ENCODE measurements at regions not wholly inside any gene's neighbourhood (a gene's known extent, or its start where the extent isn't known, plus 50 kb on each side); places are given as distances from the start of the nearest gene placed in this dataset.

DNA sequence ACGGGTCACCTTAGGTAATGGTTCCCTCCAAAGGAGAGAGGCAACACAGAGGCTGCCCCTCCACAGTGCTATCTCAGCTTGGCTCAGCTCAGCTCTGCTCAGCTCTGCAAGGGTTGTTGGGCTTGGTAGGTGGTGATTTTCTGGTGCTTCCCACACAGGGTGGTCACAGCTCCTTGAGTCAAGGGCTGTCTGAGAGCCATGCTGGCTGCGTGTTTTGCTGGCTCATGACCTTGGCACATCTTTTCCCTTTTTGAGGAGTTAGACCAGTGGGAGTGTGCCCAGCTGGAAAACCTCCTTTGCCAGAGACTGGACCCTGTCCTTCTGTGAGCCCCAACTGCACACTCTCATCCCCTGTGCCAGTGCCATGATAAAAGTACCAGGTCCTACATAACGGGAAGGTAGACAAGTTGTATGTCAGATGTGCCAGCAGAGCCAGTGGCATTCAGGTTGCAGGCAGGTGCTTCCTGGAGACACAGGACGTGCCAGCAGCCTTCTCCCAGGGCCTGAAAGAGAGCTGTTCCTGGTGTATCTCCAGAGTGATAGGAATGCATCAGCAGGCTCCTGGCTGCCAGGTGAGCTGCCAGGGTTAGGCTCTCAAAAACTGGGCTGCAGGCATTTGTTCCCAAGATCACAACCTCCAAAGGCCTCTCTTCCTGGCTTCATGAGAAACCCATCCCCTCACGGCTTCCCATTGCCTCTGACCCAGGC is 118.6 kb upstream of the CXCL14 start:
- DNase-seq (ENCODE audit: low read depth, low spot score) (no peak), ATAC-seq (peak; percentile 45; the same call in 1 of the 2 replicates)
- ChIA-PET POLR2A (no interaction called here), CTCF (no interaction called here)
- BruUV-seq (replicated peaks): no TSS peak
- H3K4me3 ChIP-seq (ENCODE audit: low read depth in 2 of 2, low read length in 2 of 2): no peak overlapping the region
- H3K27ac ChIP-seq (ENCODE audit: low read length): no peak overlapping the region
- no peaks in the 10 kb centered on the region for H3K4me1 ChIP-seq (ENCODE audit: control insufficient read depth, insufficient read depth, low read length)
- in situ Hi-C loops (cut with HindIII; ENCODE audit: low pct_unique_long_range_greater_than_20kb, low sequenced_read_pairs): no loop called here
- TF ChIP-seq TCF7L2 (IDR thresholded peaks at IDR 0.05; ENCODE audit: low read depth, low read length) (no peak), POLR2AphosphoS5 (IDR thresholded peaks at IDR 0.05; ENCODE audit: low read depth, low read length) (no peak), SIN3A (IDR thresholded peaks at IDR 0.05; ENCODE audit: borderline replicate concordance, insufficient read depth, low read depth, low read length) (no peak)
- TF ChIP-seq, protein P1, sequence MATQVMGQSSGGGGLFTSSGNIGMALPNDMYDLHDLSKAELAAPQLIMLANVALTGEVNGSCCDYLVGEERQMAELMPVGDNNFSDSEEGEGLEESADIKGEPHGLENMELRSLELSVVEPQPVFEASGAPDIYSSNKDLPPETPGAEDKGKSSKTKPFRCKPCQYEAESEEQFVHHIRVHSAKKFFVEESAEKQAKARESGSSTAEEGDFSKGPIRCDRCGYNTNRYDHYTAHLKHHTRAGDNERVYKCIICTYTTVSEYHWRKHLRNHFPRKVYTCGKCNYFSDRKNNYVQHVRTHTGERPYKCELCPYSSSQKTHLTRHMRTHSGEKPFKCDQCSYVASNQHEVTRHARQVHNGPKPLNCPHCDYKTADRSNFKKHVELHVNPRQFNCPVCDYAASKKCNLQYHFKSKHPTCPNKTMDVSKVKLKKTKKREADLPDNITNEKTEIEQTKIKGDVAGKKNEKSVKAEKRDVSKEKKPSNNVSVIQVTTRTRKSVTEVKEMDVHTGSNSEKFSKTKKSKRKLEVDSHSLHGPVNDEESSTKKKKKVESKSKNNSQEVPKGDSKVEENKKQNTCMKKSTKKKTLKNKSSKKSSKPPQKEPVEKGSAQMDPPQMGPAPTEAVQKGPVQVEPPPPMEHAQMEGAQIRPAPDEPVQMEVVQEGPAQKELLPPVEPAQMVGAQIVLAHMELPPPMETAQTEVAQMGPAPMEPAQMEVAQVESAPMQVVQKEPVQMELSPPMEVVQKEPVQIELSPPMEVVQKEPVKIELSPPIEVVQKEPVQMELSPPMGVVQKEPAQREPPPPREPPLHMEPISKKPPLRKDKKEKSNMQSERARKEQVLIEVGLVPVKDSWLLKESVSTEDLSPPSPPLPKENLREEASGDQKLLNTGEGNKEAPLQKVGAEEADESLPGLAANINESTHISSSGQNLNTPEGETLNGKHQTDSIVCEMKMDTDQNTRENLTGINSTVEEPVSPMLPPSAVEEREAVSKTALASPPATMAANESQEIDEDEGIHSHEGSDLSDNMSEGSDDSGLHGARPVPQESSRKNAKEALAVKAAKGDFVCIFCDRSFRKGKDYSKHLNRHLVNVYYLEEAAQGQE (IDR thresholded peaks at IDR 0.05; ENCODE audit: insufficient read depth in 1 of 2, low read depth in 2 of 2, low read length in 1 of 2): no peak
- TF ChIP-seq, protein P2, sequence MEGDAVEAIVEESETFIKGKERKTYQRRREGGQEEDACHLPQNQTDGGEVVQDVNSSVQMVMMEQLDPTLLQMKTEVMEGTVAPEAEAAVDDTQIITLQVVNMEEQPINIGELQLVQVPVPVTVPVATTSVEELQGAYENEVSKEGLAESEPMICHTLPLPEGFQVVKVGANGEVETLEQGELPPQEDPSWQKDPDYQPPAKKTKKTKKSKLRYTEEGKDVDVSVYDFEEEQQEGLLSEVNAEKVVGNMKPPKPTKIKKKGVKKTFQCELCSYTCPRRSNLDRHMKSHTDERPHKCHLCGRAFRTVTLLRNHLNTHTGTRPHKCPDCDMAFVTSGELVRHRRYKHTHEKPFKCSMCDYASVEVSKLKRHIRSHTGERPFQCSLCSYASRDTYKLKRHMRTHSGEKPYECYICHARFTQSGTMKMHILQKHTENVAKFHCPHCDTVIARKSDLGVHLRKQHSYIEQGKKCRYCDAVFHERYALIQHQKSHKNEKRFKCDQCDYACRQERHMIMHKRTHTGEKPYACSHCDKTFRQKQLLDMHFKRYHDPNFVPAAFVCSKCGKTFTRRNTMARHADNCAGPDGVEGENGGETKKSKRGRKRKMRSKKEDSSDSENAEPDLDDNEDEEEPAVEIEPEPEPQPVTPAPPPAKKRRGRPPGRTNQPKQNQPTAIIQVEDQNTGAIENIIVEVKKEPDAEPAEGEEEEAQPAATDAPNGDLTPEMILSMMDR (IDR thresholded peaks at IDR 0.05): no peak
- no peaks in the 10 kb centered on the region for H3K9me3 ChIP-seq (ENCODE audit: control insufficient read depth, insufficient read depth, low read depth, low read length)
- intact Hi-C loops (cut with micrococcal nuclease; ENCODE audit: unreplicated experiment): no loop called here
- H3K27me3 ChIP-seq (ENCODE audit: control insufficient read depth, insufficient read depth, low read length): no peaks in the 10 kb centered on the region; the same call in 1 of the 2 replicates
- H3K36me3 ChIP-seq (ENCODE audit: control insufficient read depth, insufficient read depth, low read length): no peaks in the 10 kb centered on the region

DNA sequence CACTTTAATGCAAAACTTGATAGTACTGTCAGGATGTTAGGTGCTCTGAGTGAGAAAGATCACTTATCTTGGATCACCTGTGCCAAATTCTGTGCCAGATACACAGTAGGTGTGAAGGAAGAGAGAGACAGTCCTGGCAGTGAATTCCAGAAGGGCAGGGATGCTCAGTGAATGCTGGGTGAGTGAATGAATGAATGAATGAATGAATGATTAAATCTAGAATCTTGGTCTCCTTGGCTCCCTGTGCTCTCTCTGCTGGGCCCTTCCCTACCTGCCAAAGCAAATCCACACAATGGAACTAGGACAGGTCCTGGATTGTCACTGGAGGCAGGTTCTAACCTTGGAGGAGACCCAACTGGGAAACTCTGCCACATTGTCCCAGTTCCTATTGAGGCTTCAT is 117.5 kb upstream of the CXCL14 start:
- ChIA-PET POLR2A (no interaction called here), CTCF (no interaction called here)
- TF ChIP-seq TCF7L2 (IDR thresholded peaks at IDR 0.05; ENCODE audit: low read depth, low read length) (no peak), SIN3A (IDR thresholded peaks at IDR 0.05; ENCODE audit: borderline replicate concordance, insufficient read depth, low read depth, low read length) (no peak), POLR2AphosphoS5 (IDR thresholded peaks at IDR 0.05; ENCODE audit: low read depth, low read length) (no peak)
- TF ChIP-seq, protein P1 (IDR thresholded peaks at IDR 0.05; ENCODE audit: insufficient read depth in 1 of 2, low read depth in 2 of 2, low read length in 1 of 2): no peak
- TF ChIP-seq, protein P2 (IDR thresholded peaks at IDR 0.05): no peak
- H3K9me3 ChIP-seq (ENCODE audit: control insufficient read depth, insufficient read depth, low read depth, low read length): no peaks in the 10 kb centered on the region
- H3K36me3 ChIP-seq (ENCODE audit: control insufficient read depth, insufficient read depth, low read length): no peaks in the 10 kb centered on the region
- ATAC-seq: no peak
- no peak overlapping the region for H3K27ac ChIP-seq (ENCODE audit: low read length)
- H3K4me1 ChIP-seq (ENCODE audit: control insufficient read depth, insufficient read depth, low read length): no peaks in the 10 kb centered on the region
- H3K4me3 ChIP-seq (ENCODE audit: low read depth in 2 of 2, low read length in 2 of 2): no peak overlapping the region
- BruUV-seq (replicated peaks): no TSS peak
- no peak for DNase-seq (ENCODE audit: low read depth, low spot score)
- H3K27me3 ChIP-seq (ENCODE audit: control insufficient read depth, insufficient read depth, low read length): peaks cover 2% of the 10 kb centered on the region; the same call in 1 of the 2 replicates
- in situ Hi-C loops (cut with HindIII; ENCODE audit: low pct_unique_long_range_greater_than_20kb, low sequenced_read_pairs) (no loop called here), intact Hi-C loops (cut with micrococcal nuclease; ENCODE audit: unreplicated experiment) (no loop called here)

Data from Panc1 (cell line).